Endothelial cell of umbilical vein (primary cell): ENCODE measurements at regions not wholly inside any gene's neighbourhood (a gene's known extent, or its start where the extent isn't known, plus 50 kb on each side); places are given as distances from the start of the nearest gene placed in this dataset.
A peak's percentile ranks its signal among the peaks of the same experiment; 100 is the strongest.

Source experiments
- BruUV-seq: library from RNA; stranded (reverse); fragments of 400-500 nt; replicated peaks from 2 replicates; lab custom pipeline; 2021; lab: Mats Ljungman, UMichigan
- CTCF ChIA-PET: fragments of 300-600, 350-600 bp; sonication (Branson Sonifier 250); formaldehyde crosslinking; loops from one replicate; lab custom pipeline; 2021; ENCODE audit warnings: antibody characterized with exemption, inconsistent platforms; lab: Charles Lee
- POLR2A ChIA-PET: fragments of 300-600, 350-600 bp; sonication (Branson Sonifier 250); formaldehyde crosslinking; loops from one replicate; lab custom pipeline; 2021; ENCODE audit warnings: antibody characterized with exemption, inconsistent platforms; lab: Charles Lee
- DNase-seq: peaks from one replicate; pipeline ENCODE4 v3.0.0-alpha.2; 2011; ENCODE audit warnings: low read depth, low spot score
- FAIRE-seq: peaks from 2 replicates; lab custom pipeline; 2011; peaks lifted over from hg19 to GRCh38; lab: Jason Lieb, UNC
- H2AFZ ChIP-seq: 2 replicates; pipeline ENCODE4 v1.6.0; 2012; ENCODE audit warnings: low read depth, low read length, control low read depth, inconsistent platforms
- H3K27ac ChIP-seq: 2 replicates; pipeline ENCODE4 v1.5.1; 2011; ENCODE audit warnings: low read depth, mild to moderate bottlenecking, control low read depth, low read length, moderate library complexity; ENCODE audit not compliant: insufficient read depth
- H3K27me3 ChIP-seq, 2 experiments: 2 replicates each; pipeline versions ENCODE4 v1.6.0 to v1.6.1; 2011; ENCODE audit warnings: low read length in 2 of 2, mixed read lengths in 1 of 2; ENCODE audit not compliant: control insufficient read depth in 2 of 2, insufficient read depth in 2 of 2
- H3K36me3 ChIP-seq, 2 experiments: 2 replicates in 1 of 2; 3 replicates in 1 of 2; pipeline ENCODE4 v1.5.1; 2011; ENCODE audit warnings: low read length in 2 of 2, mild to moderate bottlenecking in 1 of 2, moderate library complexity in 1 of 2; ENCODE audit not compliant: control insufficient read depth in 2 of 2, insufficient read depth in 2 of 2; ENCODE audit errors: extremely low read depth in 1 of 2
- H3K4me1 ChIP-seq: 3 replicates; pipeline ENCODE4 v1.5.1; 2011; ENCODE audit warnings: mild to moderate bottlenecking, low read length; ENCODE audit not compliant: control insufficient read depth, insufficient read depth; ENCODE audit errors: extremely low read depth
- H3K4me2 ChIP-seq: 2 replicates; pipeline ENCODE4 v1.6.1; 2011; ENCODE audit warnings: low read length, control low read depth, mixed read lengths; ENCODE audit not compliant: insufficient read depth
- H3K4me3 ChIP-seq, 3 experiments: fragments of 200-600 bp in 1 of 3; sonication (generic), shearing (Covaris generic) in 1 of 3; replicated peaks in 1 of 3; 2 replicates each; pipeline ENCODE4 v1.5.1; 2011 to 2016; ENCODE audit warnings: control low read depth in 3 of 3, low read length in 3 of 3, mild to moderate bottlenecking in 2 of 3, inconsistent platforms in 1 of 3, low read depth in 1 of 3, moderate library complexity in 1 of 3; ENCODE audit not compliant: insufficient read depth in 1 of 3
- H3K79me2 ChIP-seq: 2 replicates; pipeline ENCODE4 v1.6.0; 2012; ENCODE audit warnings: low read length, inconsistent platforms; ENCODE audit not compliant: control insufficient read depth, insufficient read depth
- H3K9ac ChIP-seq: replicated peaks from 2 replicates; pipeline ENCODE3; 2011; ENCODE audit warnings: low read length, control low read depth; ENCODE audit not compliant: insufficient read depth; ENCODE audit errors: extremely low read depth
- H3K9me1 ChIP-seq: replicated peaks from 3 replicates; pipeline ENCODE4 v1.6.0; 2011; ENCODE audit warnings: mild to moderate bottlenecking, low read length; ENCODE audit not compliant: control insufficient read depth, insufficient read depth; ENCODE audit errors: extremely low read depth
- H3K9me3 ChIP-seq: replicated peaks from 2 replicates; pipeline ENCODE4 v1.5.1; 2012; ENCODE audit warnings: low read length, inconsistent platforms; ENCODE audit not compliant: control insufficient read depth, insufficient read depth
- H4K20me1 ChIP-seq: replicated peaks from 2 replicates; pipeline ENCODE3; 2011; ENCODE audit warnings: mild to moderate bottlenecking, low read length; ENCODE audit not compliant: control insufficient read depth, insufficient read depth; ENCODE audit errors: extremely low read depth
- FOS ChIP-seq: IDR thresholded peaks from 2 replicates; pipeline ENCODE4 v1.6.1; 2011; ENCODE audit warnings: mild to moderate bottlenecking, low read length, moderate library complexity, borderline replicate concordance; ENCODE audit not compliant: insufficient read depth
- POLR2A ChIP-seq: IDR thresholded peaks from 2 replicates; pipeline ENCODE4 v1.6.1; 2012; ENCODE audit warnings: low read depth, mild to moderate bottlenecking, control low read depth, low read length
- dilution Hi-C: fragments of 300-500 bp; cut with MboI; formaldehyde crosslinking; loops from one replicate; pipeline ENCODE4 v1.15.0; 2019; ENCODE audit warnings: low sequenced_read_pairs; ENCODE audit not compliant: extremely low pct_ligation_motif_present
- intact Hi-C: fragments of 100-400 bp; cut with micrococcal nuclease; formaldehyde crosslinking; loops from one replicate; pipeline ENCODE4 v1.10.0; 2022
- TF ChIP-seq, protein P1 (sequence below): IDR thresholded peaks from 2 replicates; pipeline ENCODE4 v1.6.1; 2011; ENCODE audit not compliant: insufficient read depth, insufficient read length
- TF ChIP-seq, protein P2 (sequence below), 2 donors: IDR thresholded peaks; 1 replicate in 1 of 2; 2 replicates in 1 of 2; pipeline ENCODE4 v1.5.1; 2011; ENCODE audit warnings: low read length in 2 of 2, mild to moderate bottlenecking in 2 of 2, moderate library complexity in 2 of 2, control low read depth in 1 of 2, inconsistent platforms in 1 of 2, low read depth in 1 of 2; ENCODE audit not compliant: insufficient read depth in 1 of 2; ENCODE audit errors: extremely low read depth in 1 of 2

DNA sequence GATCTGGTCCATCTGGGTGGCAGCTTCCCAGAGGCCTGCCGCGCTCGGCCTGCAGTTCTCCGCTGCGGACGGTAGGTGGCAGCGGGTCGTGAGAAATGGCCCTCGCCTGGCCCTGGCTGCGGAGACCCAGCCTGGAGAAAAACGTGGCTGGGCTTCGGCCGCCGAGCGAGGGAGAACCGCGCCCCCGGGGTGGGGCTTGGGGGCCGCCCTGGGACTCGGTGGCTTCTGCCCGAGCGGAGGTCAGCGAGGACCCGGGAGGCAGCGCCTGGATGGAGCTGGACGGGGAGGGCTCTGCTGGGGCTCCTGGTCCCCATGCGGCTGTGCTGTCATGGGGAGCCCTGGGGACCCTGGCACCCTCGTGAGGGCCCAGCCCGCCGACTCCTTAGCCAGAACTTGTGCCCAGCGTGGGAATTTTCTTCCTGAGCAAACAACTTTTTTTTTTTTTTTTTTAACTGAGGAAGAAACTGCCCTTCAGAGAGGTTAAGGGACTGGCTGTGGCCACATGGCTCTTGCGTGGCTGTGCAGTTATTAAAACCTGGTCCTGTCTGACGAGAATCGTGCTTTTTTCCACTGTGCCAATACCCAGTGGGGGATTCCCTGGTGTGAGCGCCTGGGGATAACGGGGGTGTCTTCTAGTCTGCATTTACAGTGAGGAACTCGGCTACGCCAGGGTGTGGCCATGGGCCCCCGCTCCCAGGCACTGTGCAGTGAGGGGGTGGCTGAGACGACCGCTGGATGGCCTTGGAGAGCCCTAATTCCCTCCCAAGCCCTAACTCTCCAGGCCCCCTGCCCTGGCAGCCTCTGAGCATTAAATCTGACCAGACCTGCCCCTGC, 535.6 kb downstream of the INSC start:
- TF ChIP-seq FOS (no peak), POLR2A (no peak)
- TF ChIP-seq, protein P1, sequence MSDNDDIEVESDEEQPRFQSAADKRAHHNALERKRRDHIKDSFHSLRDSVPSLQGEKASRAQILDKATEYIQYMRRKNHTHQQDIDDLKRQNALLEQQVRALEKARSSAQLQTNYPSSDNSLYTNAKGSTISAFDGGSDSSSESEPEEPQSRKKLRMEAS, result peak; percentile 46
- TF ChIP-seq, protein P2, sequence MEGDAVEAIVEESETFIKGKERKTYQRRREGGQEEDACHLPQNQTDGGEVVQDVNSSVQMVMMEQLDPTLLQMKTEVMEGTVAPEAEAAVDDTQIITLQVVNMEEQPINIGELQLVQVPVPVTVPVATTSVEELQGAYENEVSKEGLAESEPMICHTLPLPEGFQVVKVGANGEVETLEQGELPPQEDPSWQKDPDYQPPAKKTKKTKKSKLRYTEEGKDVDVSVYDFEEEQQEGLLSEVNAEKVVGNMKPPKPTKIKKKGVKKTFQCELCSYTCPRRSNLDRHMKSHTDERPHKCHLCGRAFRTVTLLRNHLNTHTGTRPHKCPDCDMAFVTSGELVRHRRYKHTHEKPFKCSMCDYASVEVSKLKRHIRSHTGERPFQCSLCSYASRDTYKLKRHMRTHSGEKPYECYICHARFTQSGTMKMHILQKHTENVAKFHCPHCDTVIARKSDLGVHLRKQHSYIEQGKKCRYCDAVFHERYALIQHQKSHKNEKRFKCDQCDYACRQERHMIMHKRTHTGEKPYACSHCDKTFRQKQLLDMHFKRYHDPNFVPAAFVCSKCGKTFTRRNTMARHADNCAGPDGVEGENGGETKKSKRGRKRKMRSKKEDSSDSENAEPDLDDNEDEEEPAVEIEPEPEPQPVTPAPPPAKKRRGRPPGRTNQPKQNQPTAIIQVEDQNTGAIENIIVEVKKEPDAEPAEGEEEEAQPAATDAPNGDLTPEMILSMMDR (IDR thresholded peaks at IDR 0.05; ENCODE audit: extremely low read depth in 1 of 2, insufficient read depth in 1 of 2, low read depth in 1 of 2, low read length in 2 of 2), result peak; percentile 91 to 98
- dilution Hi-C loops, result no loop called here
- no peaks in the 10 kb centered on the region for H3K9me3 ChIP-seq
- H3K36me3 ChIP-seq, result no peaks in the 10 kb centered on the region
- DNase-seq (peak; percentile 90), FAIRE-seq (peak; percentile 94)
- no peaks in the 10 kb centered on the region for H4K20me1 ChIP-seq
- H3K9me1 ChIP-seq, result no peaks in the 10 kb centered on the region
- H2AFZ ChIP-seq, result peak overlapping the region; percentile 59
- H3K4me1 ChIP-seq, result peaks cover 3% of the 10 kb centered on the region
- H3K4me3 ChIP-seq, result peak overlapping the region in 2 of 3 experiments; percentile 19 to 24
- intact Hi-C loops, result loop anchor here (1.0 to 2.0 kb wide), 3 partner anchors 168 to 963 kb away; no protein-coding TSS in a partner anchor
- no TSS peak for BruUV-seq
- H3K27me3 ChIP-seq, result no peaks in the 10 kb centered on the region
- H3K4me2 ChIP-seq, result peak overlapping the region; percentile 46
- CTCF ChIA-PET, result interaction anchor here (0.6 to 3.8 kb wide), 17 partner anchors 8 to 963 kb away, joined by 3 to 77 read pairs (median 4); no protein-coding TSS in a partner anchor
- POLR2A ChIA-PET, result interaction anchor here (0.7 kb wide), 1 partner anchor 861 kb away, joined by 5 read pairs; no protein-coding TSS in a partner anchor
- no peak overlapping the region for H3K27ac ChIP-seq
- H3K9ac ChIP-seq, result no peak overlapping the region
- H3K79me2 ChIP-seq, result no peaks in the 10 kb centered on the region
